SK-N-SH (cell line): ENCODE measurements at regions not wholly inside any gene's neighbourhood (a gene's known extent, or its start where the extent isn't known, plus 50 kb on each side); places are given as distances from the start of the nearest gene placed in this dataset.

Source experiments
- CTCF ChIP-seq: fragments of 200-600 bp; sonication (generic); IDR thresholded peaks from 2 replicates; pipeline ENCODE4 v1.6.1; 2017; ENCODE audit warnings: antibody characterized with exemption, mild to moderate bottlenecking, moderate library complexity
- ELF1 ChIP-seq: IDR thresholded peaks from 2 replicates; pipeline ENCODE4 v1.4.0; 2012
- EP300 ChIP-seq, 2 experiments: IDR thresholded peaks; 2 replicates each; pipeline versions ENCODE4 v1.4.0 to v1.6.1; 2012; ENCODE audit warnings: borderline replicate concordance in 1 of 2, low read depth in 1 of 2, low read length in 1 of 2
- SIN3A ChIP-seq: IDR thresholded peaks from 2 replicates; pipeline ENCODE4 v1.6.1; 2012; ENCODE audit warnings: low read depth, mild to moderate bottlenecking, low read length, moderate library complexity, borderline replicate concordance
- YY1 ChIP-seq: IDR thresholded peaks from 2 replicates; pipeline ENCODE4 v1.4.0; 2012; ENCODE audit warnings: low read depth, mild to moderate bottlenecking

DNA sequence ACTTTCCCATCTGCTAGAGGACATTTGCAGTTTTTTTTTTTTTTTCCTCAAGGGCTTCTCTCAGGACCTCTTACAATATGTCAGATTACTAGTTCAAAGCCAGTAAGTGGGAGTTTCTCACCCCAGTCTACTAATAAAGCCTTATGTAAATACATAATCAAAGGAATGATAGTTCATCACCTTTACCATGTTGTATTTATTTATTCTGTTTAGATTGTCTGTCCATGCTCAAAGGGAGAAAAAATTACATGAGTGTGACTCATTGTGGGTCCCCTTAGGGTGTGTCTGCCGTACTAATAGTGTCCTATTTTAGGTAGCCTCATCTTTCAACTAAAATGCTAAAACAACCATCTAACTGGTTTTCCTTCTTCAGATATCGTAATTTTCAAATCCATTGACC is 917.6 kb downstream of the EPHA3 start:
- TF ChIP-seq EP300 (IDR thresholded peaks at IDR 0.05; ENCODE audit: borderline replicate concordance in 1 of 2, low read depth in 1 of 2, low read length in 1 of 2), result no peak
- no peak for TF ChIP-seq SIN3A
- no peak for TF ChIP-seq YY1
- TF ChIP-seq ELF1, result no peak
- TF ChIP-seq CTCF, result no peak
